GM12878 (cell line): ENCODE measurements at regions not wholly inside any gene's neighbourhood (a gene's known extent, or its start where the extent isn't known, plus 50 kb on each side); places are given as distances from the start of the nearest gene placed in this dataset.

Experiments used
- ATAC-seq: fragments of 200-7000 bp; cut with Tn5 transposase; 3 replicates; pipeline ENCODE4 v1.9.1; 2020; ENCODE audit warnings: mild to moderate bottlenecking, moderate library complexity
- BruUV-seq: library from RNA; stranded (reverse); fragments of 400-500 nt; replicated peaks from 2 replicates; lab custom pipeline; 2021; lab: Mats Ljungman, UMichigan
- CTCF ChIA-PET: fragments of 300-600 bp; sonication (Branson Sonifier 250); formaldehyde crosslinking; extraction: SDS; loops from one replicate; lab custom pipeline; 2021; ENCODE audit warnings: inconsistent platforms; lab: Yijun Ruan, JAX
- POLR2A ChIA-PET: fragments of 350-600 bp; formaldehyde crosslinking; extraction: SDS; loops from one replicate; lab custom pipeline; 2021; ENCODE audit warnings: inconsistent platforms; lab: Charles Lee
- RAD21 ChIA-PET: fragments of 300-600 bp; sonication (Branson Sonifier 250); formaldehyde crosslinking; loops from one replicate; lab custom pipeline; 2023; ENCODE audit warnings: antibody characterized with exemption; ENCODE audit not compliant: unreplicated experiment; lab: Charles Lee
- SMC1A ChIA-PET: fragments of 300-600 bp; sonication (Branson Sonifier 250); formaldehyde crosslinking; loops from one replicate; lab custom pipeline; 2023; ENCODE audit not compliant: unreplicated experiment, uncharacterized antibody; lab: Charles Lee
- DNase-seq: peaks from one replicate; pipeline ENCODE4 v3.0.0-alpha.2; 2011; ENCODE audit warnings: low read depth, low spot score
- FAIRE-seq: peaks from 3 replicates; lab custom pipeline; 2011; peaks lifted over from hg19 to GRCh38; lab: Jason Lieb, UNC
- H2AFZ ChIP-seq: 2 replicates; pipeline ENCODE4 v1.6.0; 2011; ENCODE audit warnings: low read depth, low read length, control low read depth; ENCODE audit not compliant: control insufficient read depth
- H3K27ac ChIP-seq: 2 replicates; pipeline ENCODE4 v1.5.1; 2011; ENCODE audit warnings: control low read depth; ENCODE audit not compliant: control insufficient read depth, insufficient read depth
- H3K27me3 ChIP-seq, 2 experiments: replicated peaks in 1 of 2; 2 replicates each; pipeline versions ENCODE4 v1.6.0 to v1.6.1; 2011; ENCODE audit warnings: low read length in 1 of 2; ENCODE audit not compliant: control insufficient read depth in 2 of 2, insufficient read depth in 2 of 2
- H3K36me3 ChIP-seq, 2 experiments: 2 replicates each; pipeline ENCODE4 v1.5.1; 2011; ENCODE audit warnings: low read length in 1 of 2; ENCODE audit not compliant: control insufficient read depth in 2 of 2, insufficient read depth in 2 of 2
- H3K4me1 ChIP-seq: 2 replicates; pipeline ENCODE4 v1.6.1; 2011; ENCODE audit warnings: mild to moderate bottlenecking, low read length, moderate library complexity, mixed read lengths; ENCODE audit not compliant: control insufficient read depth, insufficient read depth
- H3K4me2 ChIP-seq: 2 replicates; pipeline ENCODE4 v1.6.0; 2011; ENCODE audit warnings: control low read depth; ENCODE audit not compliant: control insufficient read depth, insufficient read depth
- H3K4me3 ChIP-seq: fragments of 200-600 bp; sonication (generic); 2 replicates; pipeline ENCODE4 v1.5.1; 2016
- H3K79me2 ChIP-seq: 2 replicates; pipeline ENCODE4 v1.6.0; 2011; ENCODE audit warnings: low read length; ENCODE audit not compliant: control insufficient read depth, insufficient read depth
- H3K9ac ChIP-seq: 2 replicates; pipeline ENCODE4 v1.8.0; 2011; ENCODE audit warnings: low read length, control low read depth, mixed read lengths; ENCODE audit not compliant: control insufficient read depth, insufficient read depth
- H3K9me3 ChIP-seq: replicated peaks from 3 replicates; pipeline ENCODE4 v1.5.1; 2011; ENCODE audit warnings: mild to moderate bottlenecking, low read length; ENCODE audit not compliant: control insufficient read depth, insufficient read depth
- H4K20me1 ChIP-seq: 2 replicates; pipeline ENCODE4 v1.6.0; 2011; ENCODE audit not compliant: control insufficient read depth, insufficient read depth
- CBFB ChIP-seq: IDR thresholded peaks from 2 replicates; pipeline ENCODE4 v1.6.1; 2016; ENCODE audit warnings: antibody characterized with exemption, low read depth
- CBX5 ChIP-seq: sonication (generic); IDR thresholded peaks from 2 replicates; pipeline ENCODE4 v1.6.1; 2016; ENCODE audit warnings: low read depth, moderate library complexity, mild to moderate bottlenecking, inconsistent platforms
- EZH2 ChIP-seq: IDR thresholded peaks from 2 replicates; pipeline ENCODE4 v1.6.1; 2012; ENCODE audit warnings: low read depth, mild to moderate bottlenecking, control low read depth, inconsistent platforms, low read length, borderline replicate concordance; ENCODE audit not compliant: control insufficient read depth
- FOXK2 ChIP-seq: fragments of 450-650 bp; IDR thresholded peaks from 2 replicates; pipeline ENCODE4 v1.6.1; 2017; ENCODE audit warnings: mild to moderate bottlenecking, moderate library complexity
- HDAC2 ChIP-seq: fragments of 200-600 bp; sonication (generic); IDR thresholded peaks from 2 replicates; pipeline ENCODE4 v1.6.1; 2017
- IKZF2 ChIP-seq, 2 experiments: fragments of 450-650 bp; IDR thresholded peaks; 2 replicates each; pipeline ENCODE4 v1.6.1; 2017; ENCODE audit warnings: mild to moderate bottlenecking in 2 of 2, moderate library complexity in 2 of 2
- MYC ChIP-seq: IDR thresholded peaks from 2 replicates; pipeline ENCODE4 v1.6.1; 2011; ENCODE audit warnings: mild to moderate bottlenecking, low read length, moderate library complexity, inconsistent platforms; ENCODE audit not compliant: insufficient read depth, insufficient replicate concordance, insufficient read length, severe bottlenecking
- NR2C2 ChIP-seq: IDR thresholded peaks from 2 replicates; pipeline ENCODE4 v1.6.1; 2011; ENCODE audit warnings: borderline replicate concordance, low read depth; ENCODE audit not compliant: control insufficient read depth, insufficient read length
- POU2F2 ChIP-seq: IDR thresholded peaks from 3 replicates; pipeline ENCODE4 v1.6.1; 2011; ENCODE audit warnings: low read depth, mild to moderate bottlenecking, low read length, borderline replicate concordance
- RAD51 ChIP-seq: fragments of 450-650 bp; IDR thresholded peaks from 2 replicates; pipeline ENCODE4 v1.6.1; 2016; ENCODE audit warnings: moderate library complexity, mild to moderate bottlenecking, inconsistent platforms
- SIN3A ChIP-seq: IDR thresholded peaks from 2 replicates; pipeline ENCODE4 v1.6.1; 2012; ENCODE audit warnings: low read depth, low read length, improper control_type of control experiment
- SMAD1 ChIP-seq: fragments of 450-650 bp; IDR thresholded peaks from 2 replicates; pipeline ENCODE4 v1.6.1; 2018; ENCODE audit warnings: mild to moderate bottlenecking, low read depth; ENCODE audit not compliant: partially characterized antibody
- SP1 ChIP-seq: IDR thresholded peaks from one replicate; pipeline ENCODE4 v1.6.1; 2011; ENCODE audit warnings: low read depth, low read length
- YBX1 ChIP-seq: fragments of 450-650 bp; IDR thresholded peaks from 2 replicates; pipeline ENCODE4 v1.6.1; 2016; ENCODE audit warnings: antibody characterized with exemption
- in situ Hi-C: fragments of 300-500 bp; cut with MboI; formaldehyde crosslinking; loops from 9 replicates; pipeline ENCODE4 v1.14.3; 2018; ENCODE audit warnings: mixed read lengths
- intact Hi-C: fragments of 100-400 bp; cut with micrococcal nuclease; formaldehyde crosslinking; loops from one replicate; pipeline ENCODE4 v1.14.2; 2022; ENCODE audit not compliant: unreplicated experiment
- TF ChIP-seq, protein P1 (sequence below): IDR thresholded peaks from 2 replicates; pipeline ENCODE4 v1.6.1; 2012; ENCODE audit warnings: low read depth, low read length, improper control_type of control experiment
- TF ChIP-seq, protein P2 (sequence below): IDR thresholded peaks from 2 replicates; pipeline ENCODE4 v1.6.1; 2011; ENCODE audit warnings: low read depth, mild to moderate bottlenecking, low read length, moderate library complexity, borderline replicate concordance; ENCODE audit errors: extremely low read depth
- TF ChIP-seq, protein P3 (sequence below): fragments of 450-650 bp; IDR thresholded peaks from 2 replicates; pipeline ENCODE4 v1.6.1; 2014; ENCODE audit warnings: mild to moderate bottlenecking
- TF ChIP-seq, protein P4 (sequence below): fragments of 450-650 bp; IDR thresholded peaks from 2 replicates; pipeline ENCODE4 v1.6.1; 2017; ENCODE audit warnings: low read depth, mild to moderate bottlenecking, moderate library complexity

DNA sequence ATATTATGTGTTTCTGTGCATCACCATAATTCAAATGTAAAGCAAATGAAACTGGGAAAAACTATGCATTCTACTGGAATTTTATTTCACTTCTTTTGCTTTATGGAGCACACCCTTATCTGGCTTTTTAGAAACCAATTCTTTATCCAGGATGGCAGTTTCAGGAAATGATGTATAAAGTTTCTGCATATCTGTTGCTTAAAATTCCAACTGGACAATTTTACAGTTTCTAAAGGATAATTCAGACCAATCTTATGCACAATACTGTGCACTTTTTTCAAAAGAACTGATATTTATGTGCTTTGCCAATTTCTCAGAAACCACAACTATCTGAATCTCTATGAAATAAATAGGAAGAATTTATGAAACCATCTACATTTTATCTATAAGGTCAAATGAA, 246.5 kb upstream of the MIR17HG start:
- Histone ChIP-seq H3K27me3 (peaks cover 0 to 3% of the 10 kb centered on the region in 2 experiments; a peak in 1 of 4 replicates), H3K36me3 (no peaks in the 10 kb centered on the region), H4K20me1 (no peaks in the 10 kb centered on the region), H3K9me3 (no peaks in the 10 kb centered on the region), H3K4me1 (no peaks in the 10 kb centered on the region), H3K79me2 (no peaks in the 10 kb centered on the region), H3K9ac (no peak overlapping the region), H3K4me3 (no peak overlapping the region), H2AFZ (no peak overlapping the region), H3K27ac (no peak overlapping the region), H3K4me2 (no peak overlapping the region)
- ATAC-seq (no peak), DNase-seq (no peak), FAIRE-seq (no peak)
- TF ChIP-seq RAD51, result no peak
- TF ChIP-seq, protein P1, sequence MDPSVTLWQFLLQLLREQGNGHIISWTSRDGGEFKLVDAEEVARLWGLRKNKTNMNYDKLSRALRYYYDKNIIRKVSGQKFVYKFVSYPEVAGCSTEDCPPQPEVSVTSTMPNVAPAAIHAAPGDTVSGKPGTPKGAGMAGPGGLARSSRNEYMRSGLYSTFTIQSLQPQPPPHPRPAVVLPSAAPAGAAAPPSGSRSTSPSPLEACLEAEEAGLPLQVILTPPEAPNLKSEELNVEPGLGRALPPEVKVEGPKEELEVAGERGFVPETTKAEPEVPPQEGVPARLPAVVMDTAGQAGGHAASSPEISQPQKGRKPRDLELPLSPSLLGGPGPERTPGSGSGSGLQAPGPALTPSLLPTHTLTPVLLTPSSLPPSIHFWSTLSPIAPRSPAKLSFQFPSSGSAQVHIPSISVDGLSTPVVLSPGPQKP, result no peak
- TF ChIP-seq CBX5, result no peak
- TF ChIP-seq NR2C2, result no peak
- no peak for TF ChIP-seq HDAC2
- TF ChIP-seq, protein P2, sequence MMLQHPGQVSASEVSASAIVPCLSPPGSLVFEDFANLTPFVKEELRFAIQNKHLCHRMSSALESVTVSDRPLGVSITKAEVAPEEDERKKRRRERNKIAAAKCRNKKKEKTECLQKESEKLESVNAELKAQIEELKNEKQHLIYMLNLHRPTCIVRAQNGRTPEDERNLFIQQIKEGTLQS, result no peak
- no peak for TF ChIP-seq IKZF2 (IDR thresholded peaks at IDR 0.05)
- no peak for TF ChIP-seq EZH2
- no peak for TF ChIP-seq CBFB
- TF ChIP-seq YBX1, result no peak
- TF ChIP-seq, protein P3, sequence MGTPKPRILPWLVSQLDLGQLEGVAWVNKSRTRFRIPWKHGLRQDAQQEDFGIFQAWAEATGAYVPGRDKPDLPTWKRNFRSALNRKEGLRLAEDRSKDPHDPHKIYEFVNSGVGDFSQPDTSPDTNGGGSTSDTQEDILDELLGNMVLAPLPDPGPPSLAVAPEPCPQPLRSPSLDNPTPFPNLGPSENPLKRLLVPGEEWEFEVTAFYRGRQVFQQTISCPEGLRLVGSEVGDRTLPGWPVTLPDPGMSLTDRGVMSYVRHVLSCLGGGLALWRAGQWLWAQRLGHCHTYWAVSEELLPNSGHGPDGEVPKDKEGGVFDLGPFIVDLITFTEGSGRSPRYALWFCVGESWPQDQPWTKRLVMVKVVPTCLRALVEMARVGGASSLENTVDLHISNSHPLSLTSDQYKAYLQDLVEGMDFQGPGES, result no peak
- TF ChIP-seq, protein P4, sequence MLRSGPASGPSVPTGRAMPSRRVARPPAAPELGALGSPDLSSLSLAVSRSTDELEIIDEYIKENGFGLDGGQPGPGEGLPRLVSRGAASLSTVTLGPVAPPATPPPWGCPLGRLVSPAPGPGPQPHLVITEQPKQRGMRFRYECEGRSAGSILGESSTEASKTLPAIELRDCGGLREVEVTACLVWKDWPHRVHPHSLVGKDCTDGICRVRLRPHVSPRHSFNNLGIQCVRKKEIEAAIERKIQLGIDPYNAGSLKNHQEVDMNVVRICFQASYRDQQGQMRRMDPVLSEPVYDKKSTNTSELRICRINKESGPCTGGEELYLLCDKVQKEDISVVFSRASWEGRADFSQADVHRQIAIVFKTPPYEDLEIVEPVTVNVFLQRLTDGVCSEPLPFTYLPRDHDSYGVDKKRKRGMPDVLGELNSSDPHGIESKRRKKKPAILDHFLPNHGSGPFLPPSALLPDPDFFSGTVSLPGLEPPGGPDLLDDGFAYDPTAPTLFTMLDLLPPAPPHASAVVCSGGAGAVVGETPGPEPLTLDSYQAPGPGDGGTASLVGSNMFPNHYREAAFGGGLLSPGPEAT, result no peak
- TF ChIP-seq SIN3A, result no peak
- TF ChIP-seq SP1, result no peak
- TF ChIP-seq POU2F2, result no peak
- no peak for TF ChIP-seq FOXK2
- no peak for TF ChIP-seq MYC
- no peak for TF ChIP-seq SMAD1
- no TSS peak for BruUV-seq
- in situ Hi-C loops, result no loop called here
- intact Hi-C loops, result no loop called here
- POLR2A ChIA-PET, result no interaction called here
- CTCF ChIA-PET, result no interaction called here
- RAD21 ChIA-PET, result no interaction called here
- SMC1A ChIA-PET, result no interaction called here
